ENCODE measurements at regions not wholly inside any gene's neighbourhood (a gene's known extent, or its start where the extent isn't known, plus 50 kb on each side); places are given as distances from the start of the nearest gene placed in this dataset.

DNA sequence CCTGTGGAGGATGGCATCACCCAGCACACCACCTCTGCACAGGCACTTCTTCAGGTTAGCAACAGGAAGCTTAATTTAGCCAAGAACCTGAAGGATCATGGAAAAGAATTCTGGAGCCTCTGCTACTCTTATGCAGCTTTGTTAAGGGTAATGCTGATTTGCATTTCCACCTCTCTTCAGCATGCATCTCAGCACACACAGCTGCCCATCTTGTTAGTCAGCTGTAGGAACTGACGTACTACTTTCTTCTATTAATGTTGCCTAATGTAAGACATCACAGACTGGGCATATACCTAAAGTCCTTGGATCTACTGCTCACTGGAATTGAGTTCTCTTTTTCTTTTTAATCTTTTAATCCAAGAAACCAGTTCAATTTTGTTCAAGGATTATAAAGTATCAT is 181.0 kb downstream of the SPP2 start:
- no peaks in the 10 kb centered on the region for H3K36me3 Mint-ChIP-seq (ENCODE audit: low read depth)
- no peak overlapping the region for H3K4me3 Mint-ChIP-seq

DNA sequence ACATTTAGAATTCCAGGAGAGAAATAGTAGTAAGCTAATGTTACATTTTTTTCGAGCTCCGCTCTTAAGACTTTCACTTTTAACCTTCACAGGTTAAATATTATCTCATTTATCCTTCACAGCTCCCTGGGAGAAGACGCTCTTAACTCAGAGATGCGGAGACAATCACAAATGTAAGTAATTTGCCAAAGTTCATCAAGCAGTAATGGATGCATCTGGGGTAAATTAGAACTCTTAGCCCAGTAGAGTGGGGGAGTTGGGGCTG is 168.5 kb downstream of the SPP2 start:
- H3K4me1 Mint-ChIP-seq (ENCODE audit: low read depth): no peaks in the 10 kb centered on the region
- H3K27ac Mint-ChIP-seq: no peak overlapping the region
- intact Hi-C loops (cut with micrococcal nuclease): no loop called here
- no peaks in the 10 kb centered on the region for H3K9me3 Mint-ChIP-seq
- no peaks in the 10 kb centered on the region for H3K36me3 Mint-ChIP-seq (ENCODE audit: low read depth)
- H3K27me3 Mint-ChIP-seq: peaks cover 2% of the 10 kb centered on the region
- H3K4me3 Mint-ChIP-seq: no peak overlapping the region

More for the DNA sequence above, 181.0 kb downstream of the SPP2 start:
- Mint-ChIP-seq H3K27ac (no peak overlapping the region), H3K4me1 (ENCODE audit: low read depth) (no peaks in the 10 kb centered on the region), H3K27me3 (peaks cover 6% of the 10 kb centered on the region), H3K9me3 (no peaks in the 10 kb centered on the region)
- intact Hi-C loops (cut with micrococcal nuclease): no loop called here

DNA sequence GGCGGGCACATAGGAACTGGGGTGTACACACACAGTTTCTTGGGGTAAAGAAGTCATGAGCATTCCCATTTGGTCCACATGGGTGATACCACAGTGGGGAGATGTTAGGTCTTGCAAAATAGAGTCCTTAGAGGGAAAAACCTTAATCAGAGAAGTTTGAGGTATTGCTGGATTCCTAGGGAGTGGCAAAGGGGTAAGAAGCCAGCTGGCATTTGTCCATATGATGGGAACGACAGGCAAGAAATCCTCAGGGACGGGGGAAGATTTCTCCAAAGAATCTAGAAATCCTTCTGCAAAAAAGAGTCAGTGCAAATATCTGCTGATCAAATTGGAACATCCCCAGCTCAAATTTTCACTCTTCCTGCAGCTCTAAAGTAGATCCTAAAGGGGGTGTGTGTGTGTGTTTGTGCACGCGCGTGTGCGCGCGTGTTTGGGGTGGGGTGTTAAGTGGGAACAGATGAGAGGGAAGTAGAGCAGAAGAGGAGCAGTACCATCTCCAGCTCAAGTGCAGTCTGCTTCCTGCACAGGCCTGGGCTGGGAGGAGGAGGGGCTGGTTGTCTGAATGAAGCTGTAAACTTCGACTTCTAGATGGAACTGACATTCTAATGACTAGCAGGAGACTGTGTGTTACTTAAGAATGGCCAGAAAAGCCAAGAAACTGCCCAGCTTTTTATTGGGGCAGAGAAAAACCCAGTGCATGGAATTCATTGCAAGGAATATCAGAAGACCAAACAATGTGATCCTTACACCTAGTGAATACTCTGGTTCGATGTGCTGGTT is 168.0 kb downstream of the SPP2 start:
- intact Hi-C loops (cut with micrococcal nuclease): no loop called here
- H3K4me3 Mint-ChIP-seq: no peak overlapping the region

DNA sequence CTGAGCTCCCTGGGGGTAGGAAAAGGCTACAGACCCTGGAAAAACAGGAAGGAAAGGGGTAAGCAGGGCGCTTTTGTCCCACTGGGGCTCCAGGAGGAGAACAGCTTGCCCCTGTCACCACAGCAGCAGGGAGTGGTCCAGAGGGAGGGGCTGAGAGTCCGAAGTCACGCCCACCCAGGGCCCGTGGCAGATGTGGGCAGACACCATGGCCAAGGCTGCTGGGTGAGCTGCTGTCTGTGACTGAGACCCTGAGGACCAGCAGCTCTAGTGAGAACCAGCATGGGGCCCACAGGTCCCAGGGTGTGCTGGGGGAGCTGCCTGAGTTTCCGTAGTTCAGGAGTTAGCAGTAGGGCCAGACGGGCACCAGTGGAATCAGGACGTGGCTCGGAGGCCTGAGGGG is 162.0 kb downstream of the SPP2 start:
- Mint-ChIP-seq H3K4me1 (ENCODE audit: low read depth) (no peaks in the 10 kb centered on the region), H3K27me3 (peaks cover 18% of the 10 kb centered on the region), H3K9me3 (no peaks in the 10 kb centered on the region), H3K36me3 (ENCODE audit: low read depth) (no peaks in the 10 kb centered on the region), H3K27ac (no peak overlapping the region), H3K4me3 (no peak overlapping the region)
- intact Hi-C loops (cut with micrococcal nuclease): no loop called here

More for the DNA sequence above, 168.0 kb downstream of the SPP2 start:
- peaks cover 2% of the 10 kb centered on the region for H3K27me3 Mint-ChIP-seq
- H3K9me3 Mint-ChIP-seq: no peaks in the 10 kb centered on the region
- H3K4me1 Mint-ChIP-seq (ENCODE audit: low read depth): no peaks in the 10 kb centered on the region
- H3K36me3 Mint-ChIP-seq (ENCODE audit: low read depth): no peaks in the 10 kb centered on the region
- H3K27ac Mint-ChIP-seq: no peak overlapping the region

- no peaks in the 10 kb centered on the region for H3K9me3 Mint-ChIP-seq
- H3K4me1 Mint-ChIP-seq (ENCODE audit: low read depth): no peaks in the 10 kb centered on the region
- H3K27ac Mint-ChIP-seq: no peak overlapping the region
- intact Hi-C loops (cut with micrococcal nuclease): no loop called here
- no peaks in the 10 kb centered on the region for H3K36me3 Mint-ChIP-seq (ENCODE audit: low read depth)
- peaks cover 17% of the 10 kb centered on the region for H3K27me3 Mint-ChIP-seq
- H3K4me3 Mint-ChIP-seq: no peak overlapping the region
Observed at GRCh38 chr2:234211797-234212196, 161.3 kb downstream of the SPP2 start.

- Mint-ChIP-seq H3K27ac (no peak overlapping the region), H3K4me1 (ENCODE audit: low read depth) (no peaks in the 10 kb centered on the region), H3K27me3 (peaks cover 11% of the 10 kb centered on the region), H3K36me3 (ENCODE audit: low read depth) (no peaks in the 10 kb centered on the region), H3K9me3 (no peaks in the 10 kb centered on the region), H3K4me3 (no peak overlapping the region)
- intact Hi-C loops (cut with micrococcal nuclease): no loop called here
Observed at GRCh38 chr2:234206738-234207137, 156.2 kb downstream of the SPP2 start.

DNA sequence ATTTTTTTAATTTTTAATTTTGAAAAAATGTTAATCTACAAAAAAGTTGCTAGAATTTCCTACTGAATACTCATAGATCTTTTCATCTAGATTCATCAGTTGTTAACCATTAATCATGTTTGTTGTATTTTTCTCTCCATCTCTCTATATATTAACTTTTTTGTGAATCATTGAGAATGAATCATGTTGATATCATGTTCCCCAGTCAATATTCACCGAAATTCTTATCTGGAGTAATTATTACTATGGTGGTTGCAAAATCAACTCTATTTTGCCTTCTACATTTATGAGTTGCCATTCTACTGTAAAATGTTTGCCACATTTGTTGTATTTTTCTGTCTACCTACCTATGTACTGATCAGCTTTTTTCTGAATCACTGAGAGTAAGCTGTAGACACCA is 154.0 kb downstream of the SPP2 start:
- H3K9me3 Mint-ChIP-seq: no peaks in the 10 kb centered on the region
- H3K4me1 Mint-ChIP-seq (ENCODE audit: low read depth): no peaks in the 10 kb centered on the region
- no peak overlapping the region for H3K4me3 Mint-ChIP-seq
- peaks cover 2% of the 10 kb centered on the region for H3K27me3 Mint-ChIP-seq
- no peak overlapping the region for H3K27ac Mint-ChIP-seq
- intact Hi-C loops (cut with micrococcal nuclease): no loop called here
- no peaks in the 10 kb centered on the region for H3K36me3 Mint-ChIP-seq (ENCODE audit: low read depth)

DNA sequence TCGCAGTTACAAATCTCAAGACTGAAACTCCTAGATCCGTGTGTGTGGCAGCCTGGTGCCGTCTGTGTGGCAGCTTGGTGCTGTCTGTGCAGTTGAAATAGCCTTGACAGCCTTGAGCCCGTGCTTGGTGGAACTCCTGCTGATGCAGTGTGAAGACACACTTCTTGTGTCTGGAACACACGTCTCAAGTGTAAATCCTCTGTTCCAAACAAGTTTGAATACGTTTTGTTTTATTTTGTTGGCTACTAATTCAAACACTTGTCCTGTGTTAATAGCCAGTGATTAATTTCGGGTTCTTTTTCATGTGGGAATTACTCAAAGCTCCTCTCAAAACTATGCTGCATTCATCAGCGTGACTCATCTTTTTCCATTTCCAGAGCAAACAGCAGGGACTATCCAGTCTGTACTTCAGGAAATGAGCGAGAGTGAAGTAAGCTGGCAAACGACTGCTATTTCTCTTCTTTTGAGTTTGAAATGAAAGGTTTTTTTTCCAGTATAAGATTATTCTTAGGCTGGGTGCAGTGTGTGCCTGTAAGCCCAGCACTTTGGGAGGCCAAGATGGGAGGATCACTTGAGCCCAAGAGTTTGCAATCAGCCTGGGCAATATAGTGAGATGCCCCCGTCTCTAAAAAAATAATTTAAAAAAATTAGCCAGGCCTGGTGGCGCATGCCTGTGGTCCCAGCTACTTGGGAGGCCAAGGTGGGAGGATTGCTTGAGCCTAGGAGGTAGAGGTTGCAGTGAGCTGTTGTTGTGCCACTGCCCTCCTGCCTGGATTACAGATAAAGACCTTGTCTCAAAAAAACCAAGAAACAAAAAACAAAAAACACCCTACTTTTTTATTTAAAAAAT is 152.9 kb downstream of the SPP2 start:
- no peaks in the 10 kb centered on the region for H3K4me1 Mint-ChIP-seq (ENCODE audit: low read depth)
- no peak overlapping the region for H3K4me3 Mint-ChIP-seq
- H3K9me3 Mint-ChIP-seq: no peaks in the 10 kb centered on the region
- no peak overlapping the region for H3K27ac Mint-ChIP-seq
- H3K36me3 Mint-ChIP-seq (ENCODE audit: low read depth): no peaks in the 10 kb centered on the region
- H3K27me3 Mint-ChIP-seq: peaks cover 2% of the 10 kb centered on the region
- intact Hi-C loops (cut with micrococcal nuclease): no loop called here

GRCh38 chr2:234202601-234203000 is 152.1 kb downstream of the SPP2 start:
- Mint-ChIP-seq H3K27ac (no peak overlapping the region), H3K4me3 (no peak overlapping the region), H3K4me1 (ENCODE audit: low read depth) (no peaks in the 10 kb centered on the region), H3K36me3 (ENCODE audit: low read depth) (no peaks in the 10 kb centered on the region), H3K9me3 (no peaks in the 10 kb centered on the region), H3K27me3 (peaks cover 3% of the 10 kb centered on the region)
- intact Hi-C loops (cut with micrococcal nuclease): no loop called here

DNA sequence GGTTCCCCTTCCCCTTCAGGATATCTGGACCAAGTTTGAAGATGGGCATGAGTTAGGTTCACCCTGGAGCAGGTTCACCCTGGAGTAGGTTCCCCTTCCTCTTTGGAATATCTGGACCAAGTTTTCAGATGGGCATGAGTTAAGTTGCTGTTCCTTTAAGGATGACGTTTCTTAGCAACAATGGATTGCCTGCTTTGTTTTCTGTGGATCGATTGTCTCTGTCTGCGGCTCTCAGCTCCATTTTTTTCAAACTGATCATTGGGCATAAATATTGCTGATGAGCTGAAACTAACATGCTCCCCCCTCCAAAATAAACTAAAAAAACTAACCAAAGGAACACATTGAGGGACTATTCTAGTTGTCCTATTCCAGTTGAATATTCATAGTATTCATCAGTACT is 149.5 kb downstream of the SPP2 start:
- intact Hi-C loops (cut with micrococcal nuclease): no loop called here
- Mint-ChIP-seq H3K27me3 (peaks cover 5% of the 10 kb centered on the region), H3K27ac (no peak overlapping the region), H3K4me1 (ENCODE audit: low read depth) (no peaks in the 10 kb centered on the region), H3K4me3 (no peak overlapping the region), H3K9me3 (no peaks in the 10 kb centered on the region), H3K36me3 (ENCODE audit: low read depth) (no peaks in the 10 kb centered on the region)

DNA sequence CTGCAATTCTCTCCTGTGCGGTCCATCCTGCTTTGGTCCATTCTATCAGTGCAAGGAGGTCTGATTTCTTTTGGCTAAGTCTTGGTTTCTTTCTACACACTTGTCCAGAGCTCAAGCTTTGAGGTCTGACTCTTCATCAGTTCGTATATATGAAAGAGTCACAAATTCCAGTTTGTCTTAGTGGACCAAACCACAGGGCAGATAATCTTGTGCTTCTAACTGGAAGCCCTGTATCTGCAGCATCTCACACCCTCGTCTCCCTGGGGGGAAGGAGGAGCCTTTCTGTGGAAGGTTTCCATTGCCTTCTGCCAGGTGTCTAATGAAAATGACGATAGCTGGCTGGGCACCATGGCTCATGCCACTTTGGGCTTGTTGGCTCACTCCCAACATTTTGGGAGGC is 148.5 kb downstream of the SPP2 start:
- H3K9me3 Mint-ChIP-seq: no peaks in the 10 kb centered on the region

GRCh38 chr2:234195516-234195915 is 145.0 kb downstream of the SPP2 start:
- Mint-ChIP-seq H3K9me3 (no peaks in the 10 kb centered on the region), H3K27me3 (peaks cover 5% of the 10 kb centered on the region), H3K4me3 (no peak overlapping the region), H3K36me3 (ENCODE audit: low read depth) (no peaks in the 10 kb centered on the region), H3K4me1 (ENCODE audit: low read depth) (no peaks in the 10 kb centered on the region), H3K27ac (no peak overlapping the region)
- intact Hi-C loops (cut with micrococcal nuclease): no loop called here

More for the DNA sequence above, 148.5 kb downstream of the SPP2 start:
- no peak overlapping the region for H3K27ac Mint-ChIP-seq
- intact Hi-C loops (cut with micrococcal nuclease): no loop called here
- H3K4me1 Mint-ChIP-seq (ENCODE audit: low read depth): no peaks in the 10 kb centered on the region
- H3K4me3 Mint-ChIP-seq: no peak overlapping the region
- H3K27me3 Mint-ChIP-seq: peaks cover 7% of the 10 kb centered on the region
- no peaks in the 10 kb centered on the region for H3K36me3 Mint-ChIP-seq (ENCODE audit: low read depth)

DNA sequence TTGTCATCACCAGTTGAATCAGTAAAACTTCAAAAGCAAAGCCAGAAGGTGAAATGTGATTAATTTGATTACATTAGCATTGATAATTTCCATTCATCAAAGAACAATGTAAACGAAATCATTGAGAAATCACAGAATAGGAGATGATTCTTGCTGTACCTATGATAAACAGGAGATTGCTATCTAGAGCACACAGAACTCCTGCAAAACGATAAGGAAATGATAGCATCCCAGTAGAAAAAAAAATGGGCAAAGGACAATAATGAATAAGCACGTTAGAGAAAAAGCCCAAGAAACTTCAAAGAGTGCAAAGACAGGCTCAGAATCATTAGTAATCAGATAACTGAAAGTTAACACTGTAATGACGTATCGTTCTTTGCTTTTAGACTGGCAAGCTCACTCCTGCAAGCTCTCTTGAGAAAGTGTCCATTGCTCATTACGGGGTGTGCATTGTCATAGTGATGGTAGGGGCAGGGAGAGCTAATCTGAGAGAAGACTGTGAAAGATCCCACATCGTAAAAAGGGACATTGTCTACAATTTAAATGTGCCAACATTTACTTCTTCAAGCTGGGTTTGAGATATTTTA is 143.6 kb downstream of the SPP2 start:
- Mint-ChIP-seq H3K27ac (no peak overlapping the region), H3K4me1 (ENCODE audit: low read depth) (no peaks in the 10 kb centered on the region), H3K4me3 (no peak overlapping the region), H3K36me3 (ENCODE audit: low read depth) (no peaks in the 10 kb centered on the region), H3K9me3 (no peaks in the 10 kb centered on the region), H3K27me3 (peaks cover 7% of the 10 kb centered on the region)
- intact Hi-C loops (cut with micrococcal nuclease): no loop called here

DNA sequence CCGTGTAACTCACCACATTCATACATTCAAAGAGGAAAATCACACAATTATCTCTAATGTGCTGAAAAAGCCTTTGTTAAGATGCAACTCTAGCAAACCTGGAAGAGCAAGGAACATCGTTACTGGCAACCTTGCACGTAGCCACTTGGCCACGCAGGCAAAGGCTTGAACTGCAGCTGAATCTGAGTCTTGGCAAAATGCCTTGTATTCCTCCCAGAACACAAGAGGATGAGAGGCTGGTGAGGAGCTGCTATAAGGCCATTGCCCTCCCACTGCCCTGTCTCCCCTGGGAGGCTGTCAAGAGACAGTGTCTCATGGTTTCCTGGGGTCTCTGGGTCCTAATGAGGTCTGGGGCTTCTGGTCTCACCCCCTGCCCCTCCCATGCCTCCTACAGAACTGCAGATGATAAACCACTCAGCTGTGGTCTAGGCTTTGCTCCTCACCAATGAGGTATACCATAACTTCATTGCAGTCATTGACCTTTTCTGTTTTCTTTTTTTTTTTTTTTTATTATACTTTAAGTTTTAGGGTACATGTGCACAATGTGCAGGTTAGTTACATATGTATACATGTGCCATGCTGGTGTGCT is 141.4 kb downstream of the SPP2 start:
- intact Hi-C loops (cut with micrococcal nuclease): no loop called here
- Mint-ChIP-seq H3K4me3 (no peak overlapping the region), H3K9me3 (no peaks in the 10 kb centered on the region), H3K36me3 (ENCODE audit: low read depth) (no peaks in the 10 kb centered on the region), H3K4me1 (ENCODE audit: low read depth) (no peaks in the 10 kb centered on the region), H3K27ac (no peak overlapping the region), H3K27me3 (peaks cover 9% of the 10 kb centered on the region)

All from dendritic cell treated with granulocyte-macrophage colony-stimulating factor and Interleukin-4, amounts not matched to agents 40 ng/mL and 50 ng/mL, for 4 days (primary cell).